Trophoblast cell (in vitro differentiated cells and primary cell): ENCODE measurements at regions not wholly inside any gene's neighbourhood (a gene's known extent, or its start where the extent isn't known, plus 50 kb on each side); places are given as distances from the start of the nearest gene placed in this dataset.

Source experiments
- DNase-seq, 2 donors: peaks; one replicate each; pipeline ENCODE4 v3.0.0-alpha.2; 2016
- H2AFZ ChIP-seq: 2 replicates; pipeline ENCODE4 v1.6.1; 2013; ENCODE audit warnings: low read length, moderate library complexity, mild to moderate bottlenecking; ENCODE audit not compliant: insufficient read depth, poor library complexity
- H2AK5ac ChIP-seq: 2 replicates; pipeline ENCODE4 v1.6.1; 2013; ENCODE audit warnings: mild to moderate bottlenecking, low read length
- H2BK120ac ChIP-seq: 2 replicates; pipeline ENCODE4 v1.6.1; 2013; ENCODE audit warnings: low read length, mild to moderate bottlenecking, moderate library complexity; ENCODE audit not compliant: insufficient read depth, poor library complexity
- H2BK12ac ChIP-seq: 2 replicates; pipeline ENCODE4 v1.6.1; 2013; ENCODE audit warnings: mild to moderate bottlenecking, low read length, moderate library complexity
- H2BK5ac ChIP-seq: 2 replicates; pipeline ENCODE4 v1.6.1; 2013; ENCODE audit warnings: low read length, low read depth, moderate library complexity, mild to moderate bottlenecking; ENCODE audit not compliant: poor library complexity
- H3K14ac ChIP-seq: 2 replicates; pipeline ENCODE4 v1.6.1; 2013; ENCODE audit warnings: mild to moderate bottlenecking, low read length
- H3K18ac ChIP-seq: 2 replicates; pipeline ENCODE4 v1.6.1; 2013; ENCODE audit warnings: mild to moderate bottlenecking, low read length
- H3K23ac ChIP-seq: 2 replicates; pipeline ENCODE4 v1.6.1; 2013; ENCODE audit warnings: low read length
- H3K27ac ChIP-seq: 2 replicates; pipeline ENCODE4 v1.5.1; 2013; ENCODE audit warnings: low read depth, mild to moderate bottlenecking, inconsistent platforms, low read length, moderate library complexity
- H3K27me3 ChIP-seq: 2 replicates; pipeline ENCODE4 v1.6.1; 2013; ENCODE audit warnings: inconsistent platforms, mild to moderate bottlenecking, low read length, moderate library complexity; ENCODE audit not compliant: insufficient read depth
- H3K36me3 ChIP-seq, 2 experiments: 1 replicate in 1 of 2; 2 replicates in 1 of 2; pipeline ENCODE4 v1.6.1; 2013; ENCODE audit warnings: low read length in 2 of 2, mild to moderate bottlenecking in 2 of 2, moderate library complexity in 1 of 2; ENCODE audit not compliant: insufficient read depth in 2 of 2, control insufficient read depth in 1 of 2
- H3K4ac ChIP-seq: 2 replicates; pipeline ENCODE4 v1.6.1; 2013; ENCODE audit warnings: low read depth, mild to moderate bottlenecking, low read length, moderate library complexity
- H3K4me1 ChIP-seq, 2 experiments: 1 replicate in 1 of 2; 2 replicates in 1 of 2; pipeline ENCODE4 v1.6.1; 2013; ENCODE audit warnings: low read length in 2 of 2, mild to moderate bottlenecking in 2 of 2, moderate library complexity in 1 of 2; ENCODE audit not compliant: insufficient read depth in 2 of 2, control insufficient read depth in 1 of 2
- H3K4me2 ChIP-seq: 2 replicates; pipeline ENCODE4 v1.6.1; 2013; ENCODE audit warnings: inconsistent platforms, mild to moderate bottlenecking, low read length, moderate library complexity
- H3K4me3 ChIP-seq: 2 replicates; pipeline ENCODE4 v1.5.1; 2013; ENCODE audit warnings: mild to moderate bottlenecking, low read depth, low read length, inconsistent platforms
- H3K79me1 ChIP-seq: one replicate; pipeline ENCODE4 v1.6.1; 2013; ENCODE audit warnings: low read length
- H3K79me2 ChIP-seq: 2 replicates; pipeline ENCODE4 v1.6.1; 2013; ENCODE audit warnings: low read length, mild to moderate bottlenecking; ENCODE audit not compliant: control insufficient read depth, insufficient read depth, poor library complexity
- H3K9ac ChIP-seq: 2 replicates; pipeline ENCODE4 v1.6.1; 2013; ENCODE audit warnings: mild to moderate bottlenecking, low read length
- H3K9me3 ChIP-seq: 2 replicates; pipeline ENCODE4 v1.6.1; 2013; ENCODE audit warnings: low read depth, mild to moderate bottlenecking, control low read depth, inconsistent platforms, low read length; ENCODE audit not compliant: insufficient read depth
- H4K12ac ChIP-seq: 2 replicates; pipeline ENCODE4 v1.6.1; 2013; ENCODE audit warnings: low read depth, mild to moderate bottlenecking, low read length, moderate library complexity
- H4K8ac ChIP-seq: 2 replicates; pipeline ENCODE4 v1.6.1; 2013; ENCODE audit warnings: low read depth, mild to moderate bottlenecking, low read length, moderate library complexity
- H4K91ac ChIP-seq: one replicate; pipeline ENCODE4 v1.6.1; 2013; ENCODE audit warnings: low read depth, mild to moderate bottlenecking, low read length, moderate library complexity
- WGBS: extraction: QIAGEN DNeasy Blood & Tissue Kit; methylation state at CpG from one replicate; pipeline ENCODE4 v1.1.7; 2013; ENCODE audit warnings: missing lambda C conversion rate; ENCODE audit not compliant: insufficient read length, insufficient coverage; ENCODE audit errors: extremely low coverage; 5-methylcytosine and 5-hydroxymethylcytosine counted together

DNA sequence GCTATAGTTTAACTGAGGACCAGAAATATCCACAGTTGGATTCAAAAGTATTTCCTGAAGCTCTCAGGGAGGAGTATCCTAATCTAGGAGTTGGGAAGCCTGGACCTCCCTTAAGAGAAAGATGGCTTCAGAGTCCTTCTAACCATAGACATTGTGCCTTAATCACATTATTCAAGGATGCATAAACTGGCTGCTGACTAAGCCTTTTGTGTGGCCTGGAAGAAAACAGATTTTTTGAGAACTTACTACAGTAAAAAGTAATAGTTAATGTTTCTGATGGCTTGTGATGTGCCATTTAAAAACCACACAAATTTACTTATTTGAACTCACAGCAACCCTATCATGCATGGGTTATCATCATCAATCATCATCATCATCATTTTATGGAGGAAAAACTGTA is 126.2 kb upstream of the RPL38 start:
- H3K23ac ChIP-seq, result no peak overlapping the region
- no peak overlapping the region for H4K12ac ChIP-seq
- H2AFZ ChIP-seq, result no peak overlapping the region
- H2BK12ac ChIP-seq, result no peak overlapping the region
- H3K9ac ChIP-seq, result no peak overlapping the region
- no peak overlapping the region for H2BK120ac ChIP-seq
- no peak overlapping the region for H2AK5ac ChIP-seq
- no peak overlapping the region for H3K14ac ChIP-seq
- H2BK5ac ChIP-seq, result no peak overlapping the region
- H3K4me3 ChIP-seq, result no peak overlapping the region
- H3K27me3 ChIP-seq, result no peaks in the 10 kb centered on the region
- no peaks in the 10 kb centered on the region for H3K79me2 ChIP-seq
- no peak overlapping the region for H3K4ac ChIP-seq
- no peak overlapping the region for H3K4me2 ChIP-seq
- no peak for DNase-seq
- H3K4me1 ChIP-seq, result no peaks in the 10 kb centered on the region
- H3K9me3 ChIP-seq, result peaks cover 6% of the 10 kb centered on the region
- H3K18ac ChIP-seq, result no peak overlapping the region
- H4K8ac ChIP-seq, result no peak overlapping the region
- no peak overlapping the region for H3K27ac ChIP-seq
- no peak overlapping the region for H4K91ac ChIP-seq
- no peaks in the 10 kb centered on the region for H3K36me3 ChIP-seq
- H3K79me1 ChIP-seq, result no peaks in the 10 kb centered on the region

GRCh38 chr17:74078363-74078941 is 125.0 kb upstream of the RPL38 start:
- Histone ChIP-seq H3K36me3 (no peaks in the 10 kb centered on the region), H2BK12ac (no peak overlapping the region), H3K27ac (no peak overlapping the region), H3K9me3 (peaks cover 6% of the 10 kb centered on the region), H3K4ac (no peak overlapping the region), H3K79me1 (no peaks in the 10 kb centered on the region), H2BK5ac (no peak overlapping the region), H3K79me2 (no peaks in the 10 kb centered on the region), H3K23ac (no peak overlapping the region), H2AK5ac (no peak overlapping the region), H4K12ac (no peak overlapping the region), H2BK120ac (no peak overlapping the region), H2AFZ (no peak overlapping the region), H3K18ac (no peak overlapping the region), H3K4me2 (no peak overlapping the region), H3K4me3 (no peak overlapping the region), H3K9ac (no peak overlapping the region), H4K8ac (no peak overlapping the region), H4K91ac (no peak overlapping the region), H3K27me3 (no peaks in the 10 kb centered on the region), H3K14ac (no peak overlapping the region), H3K4me1 (no peaks in the 10 kb centered on the region)
- no peak for DNase-seq
- no CpG with 5 or more reads among the region's 12 CpGs for WGBS

DNA sequence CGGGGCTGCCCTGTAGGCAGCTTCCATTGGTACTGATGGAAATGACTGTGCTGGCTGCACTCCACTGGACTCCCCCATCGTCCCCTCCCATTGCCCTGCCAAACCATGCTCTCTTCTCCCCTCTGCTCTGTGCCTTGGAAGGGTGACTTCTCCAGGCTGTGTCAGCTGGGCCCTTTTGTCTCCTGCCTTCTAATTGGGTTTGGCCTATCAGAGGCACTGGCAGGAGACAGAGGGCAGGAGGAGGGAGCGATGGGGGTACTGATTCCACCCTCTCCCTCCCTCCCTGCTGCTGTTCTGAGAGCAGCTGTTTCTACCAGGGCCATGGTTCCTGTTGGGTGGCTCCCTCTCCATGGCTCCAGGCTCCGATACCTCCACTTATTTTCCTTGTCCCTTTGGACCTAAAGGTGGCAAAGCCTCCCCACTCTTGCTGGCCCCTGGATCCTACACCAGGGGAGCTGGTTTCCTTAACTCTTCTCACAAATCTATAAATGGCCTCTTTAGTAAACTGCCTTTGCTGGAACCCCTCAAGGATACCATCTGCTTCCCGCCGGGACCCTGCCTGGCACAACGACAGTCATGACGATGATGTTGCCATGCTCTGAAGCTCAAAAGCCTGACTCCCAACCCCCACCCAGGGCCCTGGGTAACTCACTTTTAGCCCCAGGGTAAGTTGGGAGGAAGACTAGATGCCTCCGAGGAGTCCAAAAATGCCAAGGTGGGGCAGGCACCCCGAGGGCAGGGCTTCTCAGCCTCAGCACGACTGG is 123.8 kb upstream of the RPL38 start:
- no peak overlapping the region for H4K12ac ChIP-seq
- DNase-seq, result no peak
- WGBS, result no CpG with 5 or more reads among the region's 11 CpGs
- no peak overlapping the region for H3K4ac ChIP-seq
- no peak overlapping the region for H4K91ac ChIP-seq
- no peak overlapping the region for H3K4me3 ChIP-seq
- H3K27me3 ChIP-seq, result no peaks in the 10 kb centered on the region
- H3K9me3 ChIP-seq, result peaks cover 6% of the 10 kb centered on the region
- no peaks in the 10 kb centered on the region for H3K79me1 ChIP-seq
- H3K27ac ChIP-seq, result no peak overlapping the region
- H3K36me3 ChIP-seq, result no peaks in the 10 kb centered on the region
- no peak overlapping the region for H3K9ac ChIP-seq
- no peak overlapping the region for H3K18ac ChIP-seq
- no peak overlapping the region for H3K14ac ChIP-seq
- H2AFZ ChIP-seq, result no peak overlapping the region
- no peak overlapping the region for H2BK5ac ChIP-seq
- no peak overlapping the region for H2BK12ac ChIP-seq
- no peak overlapping the region for H4K8ac ChIP-seq
- no peak overlapping the region for H3K4me2 ChIP-seq
- no peaks in the 10 kb centered on the region for H3K4me1 ChIP-seq
- H3K23ac ChIP-seq, result no peak overlapping the region
- no peak overlapping the region for H2BK120ac ChIP-seq
- H2AK5ac ChIP-seq, result no peak overlapping the region
- no peaks in the 10 kb centered on the region for H3K79me2 ChIP-seq

DNA sequence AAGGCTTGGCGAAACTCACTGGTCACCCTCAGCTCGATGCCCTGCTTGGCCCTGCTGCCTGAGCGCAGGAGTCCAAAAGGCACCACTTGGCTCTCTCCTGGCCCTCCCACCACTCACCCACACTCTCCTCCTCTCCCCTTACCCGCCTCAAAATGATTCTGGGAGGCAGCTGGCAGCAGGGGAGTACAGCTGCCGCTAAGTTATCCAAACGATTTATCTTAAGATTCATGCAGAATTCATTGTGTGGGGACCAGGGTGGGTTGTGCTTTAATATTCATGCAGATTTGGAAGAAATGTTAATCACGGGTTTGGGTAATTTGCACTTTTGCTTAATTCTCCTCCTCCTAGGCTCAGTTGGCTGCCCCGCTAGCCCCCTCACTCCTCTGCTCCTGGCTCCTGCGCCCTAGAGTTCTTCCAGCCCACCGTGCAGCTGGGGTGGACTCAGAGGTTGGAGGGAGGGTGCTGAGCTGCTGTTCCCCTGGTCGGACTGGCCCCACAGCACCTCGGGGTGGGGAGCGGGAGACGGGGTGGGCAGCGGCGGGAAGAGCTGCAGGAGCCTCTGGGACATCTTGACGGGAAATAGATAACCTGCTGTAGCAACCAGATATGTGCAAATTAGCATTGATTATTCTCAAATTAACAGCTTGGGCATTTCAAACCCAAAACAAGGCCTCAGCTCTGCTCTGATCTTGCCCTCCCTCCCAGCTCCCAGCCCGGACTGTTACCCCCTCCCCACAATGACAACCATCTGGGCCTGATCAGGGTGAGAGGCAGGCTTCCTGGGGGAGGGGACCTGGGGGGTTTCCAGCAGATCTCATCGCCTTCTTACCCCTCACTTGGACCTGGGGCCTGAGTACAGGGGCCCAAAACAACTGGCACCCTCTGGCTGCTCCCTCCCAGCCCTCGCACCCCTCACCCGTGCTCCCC is 122.6 kb upstream of the RPL38 start:
- no peaks in the 10 kb centered on the region for H3K79me2 ChIP-seq
- no peak overlapping the region for H3K4ac ChIP-seq
- H3K9me3 ChIP-seq, result peaks cover 6% of the 10 kb centered on the region
- DNase-seq, result no peak
- no peaks in the 10 kb centered on the region for H3K4me1 ChIP-seq
- no peak overlapping the region for H3K4me3 ChIP-seq
- H2AFZ ChIP-seq, result no peak overlapping the region
- WGBS, result no CpG with 5 or more reads among the region's 21 CpGs
- no peak overlapping the region for H3K9ac ChIP-seq
- no peak overlapping the region for H2BK5ac ChIP-seq
- no peak overlapping the region for H3K4me2 ChIP-seq
- H3K27me3 ChIP-seq, result no peaks in the 10 kb centered on the region
- H3K27ac ChIP-seq, result no peak overlapping the region
- no peak overlapping the region for H2BK12ac ChIP-seq
- H2AK5ac ChIP-seq, result no peak overlapping the region
- no peaks in the 10 kb centered on the region for H3K36me3 ChIP-seq
- no peaks in the 10 kb centered on the region for H3K79me1 ChIP-seq
- H2BK120ac ChIP-seq, result no peak overlapping the region
- no peak overlapping the region for H4K8ac ChIP-seq
- no peak overlapping the region for H4K12ac ChIP-seq
- no peak overlapping the region for H3K14ac ChIP-seq
- no peak overlapping the region for H3K18ac ChIP-seq
- no peak overlapping the region for H3K23ac ChIP-seq
- no peak overlapping the region for H4K91ac ChIP-seq
